ENCODE measurements at regions not wholly inside any gene's neighbourhood (a gene's known extent, or its start where the extent isn't known, plus 50 kb on each side); places are given as distances from the start of the nearest gene placed in this dataset.

DNA sequence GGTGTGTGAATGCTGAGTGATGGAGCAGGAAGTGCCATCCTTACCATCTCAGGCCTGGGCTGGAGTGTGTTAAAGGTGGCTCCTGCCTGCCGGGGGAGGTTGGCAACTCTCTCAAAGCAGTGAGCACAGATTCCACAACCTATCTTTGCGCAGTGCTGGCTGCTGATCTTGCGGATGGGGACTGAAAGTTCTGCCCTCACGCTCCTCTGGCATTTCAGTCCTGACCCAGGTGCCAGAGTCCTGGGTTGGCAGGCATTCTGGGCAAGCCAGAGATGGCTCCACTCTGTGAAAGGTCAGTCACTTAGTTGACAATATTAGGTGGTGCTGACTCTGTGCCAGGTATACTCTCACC, 315.5 kb downstream of the RPS24 start:
- DNase-seq: no peak

DNA sequence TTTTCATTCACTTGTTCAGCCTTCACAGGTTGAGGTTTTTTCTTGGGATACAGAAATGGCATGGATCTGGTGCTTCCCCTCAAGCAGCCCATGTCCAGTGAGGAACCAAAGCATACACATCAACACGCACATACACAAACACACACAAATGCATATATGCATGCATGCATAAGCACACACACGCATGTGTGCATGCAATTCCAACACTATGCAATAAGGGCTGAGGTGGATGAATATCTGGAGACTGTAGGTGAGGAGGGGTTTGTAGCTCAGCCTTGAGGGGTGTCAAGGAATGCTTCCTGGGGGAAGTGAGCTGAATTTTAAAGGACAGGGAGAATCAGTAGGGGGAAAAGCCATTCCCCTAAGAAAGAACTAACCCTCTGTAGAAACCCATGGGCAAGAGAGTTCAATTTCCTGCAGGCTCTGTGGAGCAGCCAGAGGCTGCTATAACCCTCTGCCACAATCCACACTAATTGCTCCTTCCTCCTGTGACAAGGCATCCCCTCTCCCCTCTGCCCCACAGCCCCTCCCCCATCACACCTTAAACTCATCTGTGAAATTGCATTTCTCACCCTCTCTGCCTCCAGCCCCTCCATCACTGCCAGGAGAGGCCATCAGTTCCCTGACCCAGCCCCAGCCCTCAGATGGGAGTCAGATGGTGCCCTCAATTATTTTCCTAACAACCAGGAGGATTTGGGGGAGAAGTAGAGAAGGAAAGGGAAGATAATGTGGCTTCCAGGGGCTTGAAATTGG, 316.4 kb downstream of the RPS24 start:
- DNase-seq: no peak

DNA sequence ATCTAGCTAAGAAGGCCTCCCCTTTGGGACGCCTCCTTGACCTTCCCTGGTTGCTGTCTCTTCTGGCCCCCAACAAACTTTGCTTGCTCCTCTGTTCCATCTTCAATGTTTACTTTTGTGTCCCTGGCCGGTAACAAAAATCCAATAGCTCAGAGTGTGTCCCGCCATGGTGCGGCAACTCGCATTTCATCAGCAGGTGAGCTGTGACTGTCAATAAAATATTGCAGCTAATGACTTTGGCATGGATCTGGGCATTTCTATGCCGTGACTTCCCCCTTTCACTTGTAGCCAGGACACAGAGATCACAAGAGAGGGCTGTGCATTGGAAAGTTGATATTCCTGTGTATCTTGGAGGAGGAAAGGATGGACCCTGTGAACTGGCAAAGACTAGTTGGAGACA, 317.6 kb downstream of the RPS24 start:
- DNase-seq: no peak

DNA sequence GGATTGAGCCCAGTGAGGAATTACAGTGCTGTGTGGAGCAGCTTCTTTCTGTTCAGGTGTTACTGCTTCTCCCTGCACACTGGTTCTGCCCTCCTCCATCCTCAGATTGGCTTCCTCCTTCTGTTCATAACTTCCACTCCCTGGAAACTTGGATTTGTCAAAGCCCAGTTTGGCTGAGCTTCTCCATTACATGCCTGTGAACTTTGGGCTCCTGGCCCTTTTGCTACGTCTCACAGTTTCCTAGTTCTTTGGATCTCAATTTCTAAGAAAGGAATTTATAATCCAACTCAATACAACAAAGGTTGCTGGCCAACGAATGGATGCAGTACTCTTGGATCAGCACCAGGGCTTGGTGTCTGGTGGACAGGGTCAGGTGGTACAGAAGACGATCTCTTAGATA, 318.1 kb downstream of the RPS24 start:
- no peak for DNase-seq

DNA sequence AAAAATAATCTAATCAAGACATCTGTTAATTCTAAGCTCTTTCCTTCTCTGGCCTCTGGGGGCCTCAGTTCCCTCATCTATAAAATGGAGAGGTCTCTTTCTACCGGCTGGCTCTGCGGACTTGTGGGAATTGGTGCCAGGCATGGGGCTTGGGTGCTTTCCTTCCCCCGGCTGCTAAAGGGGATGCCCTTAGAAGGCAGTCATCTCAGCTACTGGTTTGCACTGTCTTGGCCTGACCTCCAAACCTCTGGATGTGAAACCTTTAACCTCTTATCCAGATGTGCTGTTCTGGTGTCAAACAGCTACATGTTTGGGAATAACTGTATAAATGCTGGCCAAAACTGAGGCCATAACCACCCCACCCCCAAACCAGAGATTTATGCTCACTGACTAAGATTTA, 320.0 kb downstream of the RPS24 start:
- DNase-seq: no peak

DNA sequence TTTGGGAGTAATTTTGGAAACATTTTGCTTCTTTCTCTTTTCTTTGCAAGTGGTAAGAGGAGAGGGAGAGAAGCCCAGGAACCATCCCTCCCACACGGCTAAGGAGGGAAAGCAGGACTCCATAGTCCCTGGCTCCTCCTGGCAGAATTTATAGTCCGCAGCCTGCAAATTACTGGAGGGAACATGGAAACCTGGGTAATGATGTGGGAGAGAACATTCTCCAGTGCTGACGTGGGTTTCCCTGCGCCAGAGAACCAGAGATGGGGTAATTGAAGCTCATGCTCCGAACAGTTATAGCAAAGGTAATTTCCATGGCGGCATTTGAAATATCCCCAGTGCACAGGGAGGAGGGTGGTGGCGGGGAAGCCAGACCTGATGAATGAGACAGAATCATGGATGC, 320.4 kb downstream of the RPS24 start:
- DNase-seq: no peak

DNA sequence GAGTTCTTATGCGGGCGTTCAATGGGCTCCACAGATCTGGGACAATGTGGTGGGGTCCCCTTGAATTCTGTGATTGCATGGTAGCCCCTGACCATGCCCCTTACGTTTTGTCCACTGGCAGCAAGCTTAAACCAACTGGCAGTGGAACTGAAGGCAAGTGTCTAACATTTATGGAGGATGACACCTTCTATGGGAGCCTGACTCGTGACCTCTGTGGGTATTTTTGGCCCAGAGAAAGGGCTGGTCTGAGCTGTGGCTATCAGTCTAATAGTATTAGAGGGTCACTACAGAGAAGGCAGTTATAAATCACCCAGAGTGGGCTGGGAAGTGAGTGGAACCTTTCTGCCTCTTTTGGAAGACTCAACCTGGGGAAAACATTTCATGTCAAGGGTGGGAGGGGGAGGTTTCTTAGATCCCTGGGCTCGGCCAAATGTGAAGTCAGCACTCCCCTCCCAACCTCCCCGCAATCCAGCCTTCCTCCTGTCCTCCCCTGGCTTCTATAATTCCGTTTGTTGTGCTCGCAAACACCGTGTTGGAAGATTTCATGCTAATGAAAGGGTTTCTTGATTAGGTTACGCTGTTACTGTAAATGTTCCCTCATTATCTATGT, 322.7 kb downstream of the RPS24 start:
- no peak for DNase-seq

DNA sequence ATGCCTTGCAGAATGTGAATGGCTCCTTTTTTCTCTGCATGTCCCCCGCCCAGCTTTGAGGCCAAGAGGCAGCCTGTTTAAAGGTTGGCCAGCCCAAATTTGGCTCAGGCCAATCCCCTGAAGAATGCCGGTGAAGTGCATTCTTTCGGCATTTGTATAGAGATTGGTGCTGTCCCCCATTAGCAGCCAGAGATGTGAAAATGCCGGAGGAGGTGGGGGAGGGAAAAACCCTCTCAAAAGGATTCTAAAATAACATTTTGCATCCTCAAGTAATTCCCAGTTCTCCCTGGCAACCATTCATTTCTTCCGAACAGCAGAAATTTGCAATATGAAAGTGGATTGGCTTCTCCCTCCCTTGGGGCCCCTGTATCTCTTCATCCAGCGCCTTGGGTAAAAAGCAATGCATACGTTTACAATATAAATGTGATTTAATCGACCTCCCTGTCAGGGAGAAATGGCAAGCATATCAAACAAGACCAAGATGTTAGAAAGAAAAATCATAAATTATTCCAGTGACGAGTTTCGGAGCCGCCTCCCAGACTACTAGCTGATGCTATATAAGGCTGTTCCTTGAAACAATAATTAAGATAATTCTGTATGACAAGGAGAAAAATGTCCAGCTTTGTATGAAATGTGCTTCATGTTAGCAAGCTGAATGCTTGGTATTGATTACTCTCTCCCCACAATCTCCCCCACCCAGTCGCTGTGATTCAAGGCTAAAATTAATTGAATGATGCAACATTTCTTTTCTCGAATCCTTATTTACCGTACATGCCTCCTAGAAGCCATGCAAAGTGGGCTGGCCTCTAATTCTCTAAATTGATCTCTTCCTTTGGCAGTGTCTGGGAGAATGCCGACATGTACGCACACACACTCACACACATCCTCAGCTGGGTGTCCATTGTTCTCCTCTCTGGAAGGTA, 323.7 kb downstream of the RPS24 start:
- no peak for DNase-seq

DNA sequence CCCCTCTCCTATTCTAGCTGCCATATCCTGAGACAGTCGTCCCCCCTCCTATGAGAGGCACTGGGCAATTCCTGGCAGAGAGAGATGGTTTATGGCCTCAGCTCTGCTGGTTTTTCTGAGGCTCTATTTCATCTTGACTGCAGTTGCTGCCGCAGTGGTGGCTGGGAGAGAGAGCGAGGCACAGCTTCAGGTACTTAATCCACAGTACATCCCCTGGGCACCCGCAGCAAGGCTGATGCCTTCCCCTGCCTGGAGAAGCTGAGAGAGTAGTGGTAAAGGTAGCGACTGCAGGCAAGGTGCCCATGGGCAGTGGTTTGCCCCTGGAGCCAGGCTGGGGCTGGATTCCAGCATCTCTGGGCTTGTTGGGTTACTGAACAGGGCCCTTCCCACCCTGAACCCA, 324.7 kb downstream of the RPS24 start:
- no peak for DNase-seq

DNA sequence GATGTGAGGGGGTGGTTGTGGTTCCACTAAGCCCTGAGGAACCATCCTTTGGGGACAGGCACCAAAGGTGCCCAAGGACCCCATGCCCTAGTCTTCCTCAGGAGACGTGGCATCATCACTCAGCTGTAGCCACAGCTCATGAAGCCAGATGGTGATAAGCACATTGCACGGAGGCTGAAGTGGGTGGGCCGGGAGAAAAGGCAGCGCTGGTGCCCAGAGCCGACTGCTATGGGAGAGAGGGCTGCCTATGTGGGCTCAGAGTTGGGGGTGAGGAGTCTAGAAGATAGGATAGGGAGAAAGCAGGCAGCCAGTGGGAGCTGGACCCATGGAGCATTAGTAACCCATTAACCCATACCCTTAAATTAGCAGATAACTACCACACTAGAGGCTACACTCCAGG, 325.3 kb downstream of the RPS24 start:
- DNase-seq: no peak

DNA sequence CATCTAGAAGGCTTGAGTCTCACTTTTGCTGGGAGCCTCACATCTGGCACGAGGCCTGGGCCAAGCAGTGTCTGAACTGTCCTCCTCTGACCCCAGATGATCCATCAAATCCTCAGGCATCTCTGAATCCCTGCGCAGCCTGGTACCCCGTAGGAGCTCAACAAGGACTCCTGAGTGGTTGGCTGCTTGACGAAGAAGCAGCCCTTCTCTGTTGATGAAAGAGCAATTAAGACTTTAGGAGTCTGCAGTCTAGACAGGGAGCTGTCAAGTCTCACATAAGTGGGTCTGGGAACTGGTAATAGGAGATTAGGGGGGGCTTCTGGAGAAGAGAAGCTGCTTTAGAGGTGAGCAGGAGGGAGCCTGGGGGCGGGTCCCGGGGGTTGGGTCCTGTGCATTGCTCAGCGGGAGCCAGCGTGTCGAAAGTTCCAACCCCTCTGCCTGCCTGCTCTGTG, 326.0 kb downstream of the RPS24 start:
- DNase-seq: no peak

DNA sequence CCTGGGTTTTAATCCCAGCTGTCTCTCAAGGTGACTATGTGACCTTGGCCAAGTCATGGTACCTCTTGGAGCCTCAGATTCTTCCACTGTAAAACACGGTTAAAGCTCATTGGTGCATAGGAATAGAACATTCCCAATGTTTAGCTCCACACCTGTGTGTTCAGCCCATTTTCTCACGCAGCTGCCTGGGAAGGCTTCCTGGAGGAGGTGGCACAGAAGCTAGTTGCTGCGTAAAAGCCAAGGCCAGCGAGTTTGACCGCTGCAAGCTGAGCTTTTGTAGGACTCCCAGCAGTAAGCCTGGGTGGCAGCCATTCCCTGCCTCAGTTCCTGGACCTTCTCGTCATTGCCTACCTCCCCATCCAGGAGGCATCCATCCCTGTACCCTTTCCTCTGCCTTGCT, 326.6 kb downstream of the RPS24 start:
- no peak for DNase-seq

DNA sequence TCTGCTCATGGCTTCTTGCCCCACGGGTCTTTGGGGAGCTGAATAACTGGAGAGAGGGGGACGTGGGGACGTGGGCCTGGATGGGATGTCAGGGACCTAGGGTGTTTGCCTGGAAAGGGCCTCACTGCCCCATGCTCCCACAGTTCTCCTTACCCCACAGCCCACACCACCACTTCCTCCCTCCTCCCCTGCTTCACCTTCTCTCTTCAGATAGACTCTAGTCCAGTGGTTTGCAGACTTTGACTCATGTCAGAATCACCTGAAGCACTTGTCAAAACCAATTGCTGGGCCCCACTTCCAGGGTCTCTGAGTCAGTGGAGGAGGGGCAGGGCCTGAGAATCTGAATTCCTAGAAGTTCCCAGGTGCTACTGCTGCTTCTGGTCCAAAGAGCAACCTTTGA, 327.4 kb downstream of the RPS24 start:
- DNase-seq: no peak

DNA sequence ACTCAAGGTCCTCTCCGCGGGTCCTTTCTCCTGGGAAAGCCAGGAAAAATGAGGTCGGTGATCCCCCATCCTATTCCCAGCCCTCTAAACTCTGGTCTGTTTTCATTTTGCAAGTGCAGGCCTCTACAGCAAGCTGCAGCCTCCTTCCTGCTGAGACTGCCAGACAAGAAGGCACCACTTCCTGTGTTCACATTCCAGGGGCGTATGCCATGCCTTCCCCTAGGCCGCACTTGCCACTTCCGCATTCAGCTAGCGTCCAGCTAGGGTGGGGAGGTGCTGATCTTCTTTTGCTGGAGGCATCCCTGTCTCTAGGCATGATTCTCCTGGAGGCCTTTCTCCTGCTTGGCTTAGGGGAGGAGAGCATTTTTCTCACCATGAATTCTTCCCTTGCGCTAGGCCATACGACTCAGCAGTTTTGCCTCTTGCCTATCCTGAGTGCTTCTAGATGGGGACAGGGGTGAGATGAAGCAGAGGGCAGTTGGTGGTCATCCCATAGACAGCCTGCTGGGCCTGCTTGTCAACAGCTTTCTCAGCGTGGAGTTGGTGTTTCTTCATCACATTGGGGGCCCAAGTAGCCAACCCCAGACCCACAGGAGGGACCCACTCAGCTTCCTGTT, 328.9 kb downstream of the RPS24 start:
- no peak for DNase-seq

DNA sequence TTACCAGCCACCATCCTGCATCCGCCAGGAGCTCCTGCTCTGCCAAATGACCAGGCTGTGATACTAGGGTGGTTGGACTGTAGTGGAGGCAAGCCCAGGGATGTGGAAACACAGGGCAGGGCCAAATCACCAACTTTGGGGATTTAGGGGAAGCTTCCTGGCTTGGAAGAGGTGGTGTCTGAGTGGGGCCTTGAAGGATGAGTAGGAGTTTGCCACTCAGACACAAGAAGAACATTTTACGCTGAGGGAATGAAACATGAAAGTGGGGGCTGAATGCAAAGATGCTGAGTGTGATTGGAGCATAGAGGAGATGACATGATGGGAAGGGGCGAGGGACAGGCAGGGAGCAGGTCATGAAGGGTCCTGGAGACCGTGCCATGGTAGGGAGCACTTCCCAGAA, 329.5 kb downstream of the RPS24 start:
- no peak for DNase-seq

DNA sequence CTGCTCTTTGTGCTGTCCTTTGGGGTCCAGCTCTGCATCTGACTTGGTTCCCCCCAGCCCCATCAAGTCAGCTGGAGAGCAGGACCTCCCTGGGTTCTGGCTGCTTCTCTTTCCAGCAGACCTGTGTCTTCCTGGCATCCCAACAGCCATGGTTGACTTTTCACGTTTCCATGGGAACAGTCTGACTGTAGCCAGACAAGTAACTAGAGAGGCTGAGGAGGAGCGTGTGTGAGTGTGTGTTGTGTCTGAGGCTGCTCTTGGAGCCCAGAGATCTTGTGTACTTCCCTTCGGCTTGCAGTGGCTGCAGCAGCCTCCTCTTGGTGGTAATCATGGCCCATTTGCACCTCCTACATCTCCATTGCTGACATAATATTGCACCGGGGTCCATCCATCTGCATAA, 332.0 kb downstream of the RPS24 start:
- DNase-seq: no peak

DNA sequence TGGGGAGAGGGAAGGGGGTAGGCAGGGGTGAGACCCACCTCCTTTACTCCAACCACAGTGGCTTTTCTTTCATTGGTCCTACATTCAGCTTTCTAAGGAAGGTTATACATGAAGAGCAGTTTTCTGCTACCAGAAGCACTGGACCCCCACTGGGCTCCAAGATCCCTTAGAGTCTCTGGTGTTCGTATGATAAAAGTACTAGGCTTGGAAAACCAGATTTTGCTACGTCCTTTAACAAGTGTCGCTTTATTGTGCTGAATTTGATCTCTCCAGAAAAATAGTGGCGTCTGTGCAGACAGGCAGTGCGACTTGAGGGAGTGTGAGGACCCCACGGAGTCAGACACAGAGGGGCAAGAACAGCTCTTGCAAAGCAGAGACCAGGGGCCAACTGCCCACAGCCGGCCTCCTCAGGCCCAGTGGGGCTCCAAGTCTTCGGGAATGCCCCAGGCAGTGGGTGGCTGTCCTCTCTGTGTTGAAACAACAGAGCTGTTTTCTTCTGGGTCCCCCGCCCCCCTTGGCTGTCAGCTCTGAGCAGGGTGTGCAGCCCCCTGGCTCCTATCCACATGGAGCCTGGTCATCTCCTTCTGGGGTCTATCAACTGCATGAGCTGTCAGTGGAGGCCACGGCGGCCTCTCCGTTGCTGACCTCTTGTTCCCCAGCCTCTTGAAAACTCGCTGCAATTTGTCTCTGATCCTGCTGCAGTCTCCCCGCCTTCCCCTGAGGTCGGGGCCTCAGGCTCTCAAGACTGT, 333.2 kb downstream of the RPS24 start:
- no peak for DNase-seq

DNA sequence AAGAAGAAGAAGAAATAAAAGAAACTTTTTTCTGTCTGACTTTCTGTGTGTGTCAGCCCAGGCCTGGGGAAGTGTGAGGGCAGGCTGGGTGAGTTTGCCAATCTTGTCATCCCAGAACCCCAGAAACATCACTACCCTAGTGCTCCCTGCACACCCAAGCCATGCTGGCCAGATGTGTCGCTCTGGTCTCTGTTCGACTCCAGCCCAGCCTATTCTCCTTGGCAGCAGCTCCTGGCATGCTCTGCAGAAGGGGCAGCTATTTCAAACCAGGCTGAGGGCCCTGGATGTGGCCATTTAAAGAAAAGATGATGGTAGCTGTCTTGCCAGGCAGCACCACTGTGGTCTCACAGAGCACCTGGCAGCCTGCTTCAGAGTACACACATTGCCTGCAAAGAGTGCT, 334.1 kb downstream of the RPS24 start:
- no peak for DNase-seq

DNA sequence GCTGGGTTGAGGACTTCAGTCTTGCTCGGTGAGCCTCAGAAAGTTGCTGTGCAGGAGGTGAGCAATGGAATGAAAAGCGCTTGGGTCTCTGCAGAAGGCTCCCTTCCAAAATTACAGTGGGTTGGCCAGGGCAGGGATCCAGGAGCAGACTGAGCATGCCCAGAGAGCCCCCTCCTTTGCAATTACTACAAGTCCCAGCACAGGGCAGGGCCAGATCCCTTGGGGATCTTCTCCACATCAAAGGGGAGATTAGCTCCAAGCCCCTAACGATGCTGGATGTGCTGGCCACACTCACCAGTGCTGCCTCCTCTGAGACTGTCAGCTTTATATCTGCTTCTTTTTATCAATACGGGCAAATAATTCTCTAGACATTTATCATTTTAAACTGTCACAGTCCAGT, 337.5 kb downstream of the RPS24 start:
- DNase-seq: no peak

DNA sequence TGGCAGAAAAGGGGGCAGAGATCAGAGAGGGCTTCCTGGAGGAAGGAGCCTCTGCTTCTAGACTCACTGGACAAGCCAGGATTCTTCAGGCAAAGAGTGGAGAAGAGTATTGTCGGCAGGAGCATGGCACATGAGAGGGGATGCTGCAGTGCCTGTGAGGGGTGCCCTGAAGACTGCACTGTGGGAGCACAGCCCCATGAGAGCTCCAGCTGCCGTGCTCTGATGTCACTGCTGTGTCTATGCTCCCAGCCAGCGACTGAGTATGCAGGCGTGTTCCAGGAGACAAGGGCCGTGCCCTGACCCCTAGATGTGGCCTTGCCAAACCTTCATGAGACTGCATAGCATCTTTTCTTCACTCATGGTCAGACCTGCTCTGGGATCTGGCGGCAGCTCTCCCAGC, 339.1 kb downstream of the RPS24 start:
- no peak for DNase-seq

DNA sequence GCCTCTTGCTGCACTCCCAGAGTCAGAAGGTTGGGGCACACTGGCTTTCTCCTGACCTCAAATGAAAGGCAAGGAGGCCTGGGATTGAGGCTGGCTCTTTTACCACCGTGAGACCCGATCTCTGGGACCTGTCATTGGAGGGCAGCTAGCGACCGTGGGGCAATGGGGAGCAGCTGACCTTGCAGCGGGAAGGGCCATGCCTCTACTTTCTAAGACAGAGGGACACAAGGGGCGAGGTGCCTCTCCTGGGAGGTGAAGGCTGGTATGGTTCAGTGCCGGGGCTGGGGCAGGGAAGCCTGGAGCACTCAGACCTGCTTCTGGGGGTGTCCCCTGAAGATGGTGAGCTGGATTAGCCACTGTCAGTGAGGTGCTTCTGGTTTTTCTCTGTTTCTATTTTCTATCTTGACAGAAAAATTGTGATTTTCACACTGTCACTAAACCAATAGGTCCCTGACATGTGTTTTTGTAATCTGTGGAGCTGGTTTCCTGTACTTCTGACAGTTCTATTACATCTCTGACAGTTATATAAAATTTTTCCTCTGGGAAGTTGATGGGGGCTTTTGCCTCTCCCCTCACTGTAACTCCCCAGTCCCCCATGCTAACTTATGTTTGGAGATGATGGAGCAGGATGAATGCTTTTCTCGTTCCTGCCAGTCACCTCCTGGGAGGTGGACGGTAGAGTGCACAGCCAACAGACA, 340.8 kb downstream of the RPS24 start:
- no peak for DNase-seq

Data from activated naive CD4-positive, alpha-beta T cell treated with anti-CD3 and anti-CD28 coated beads, Interleukin-2, amount 50 U/mL, for 16 hours (primary cell).